OCI-LY1 (cell line): ENCODE measurements at regions not wholly inside any gene's neighbourhood (a gene's known extent, or its start where the extent isn't known, plus 50 kb on each side); places are given as distances from the start of the nearest gene placed in this dataset.

Experiments
- H2AFZ ChIP-seq: fragments of 200-600 bp; sonication (generic), shearing (Covaris generic); 2 replicates; pipeline ENCODE4 v1.6.0; 2014; ENCODE audit warnings: antibody characterized with exemption, mild to moderate bottlenecking, low read length
- H3F3A ChIP-seq: fragments of 200-600 bp; sonication (generic), shearing (Covaris generic); 2 replicates; pipeline ENCODE4 v1.6.0; 2014; ENCODE audit warnings: mild to moderate bottlenecking, antibody characterized with exemption, low read length, moderate library complexity; ENCODE audit not compliant: insufficient read depth
- H3K27ac ChIP-seq: fragments of 200-600 bp; sonication (generic); 2 replicates; pipeline ENCODE4 v1.5.1; 2014; ENCODE audit warnings: low read length, mixed run types, mild to moderate bottlenecking, low read depth; ENCODE audit not compliant: poor library complexity, severe bottlenecking
- H3K27me3 ChIP-seq: fragments of 200-600 bp; sonication (generic); 2 replicates; pipeline ENCODE4 v1.6.0; 2014; ENCODE audit warnings: antibody characterized with exemption, mild to moderate bottlenecking, low read length, moderate library complexity; ENCODE audit not compliant: insufficient read depth
- H3K36me3 ChIP-seq: fragments of 200-600 bp; sonication (generic); 2 replicates; pipeline ENCODE4 v1.6.1; 2014; ENCODE audit warnings: mild to moderate bottlenecking, antibody characterized with exemption, low read length, moderate library complexity, mixed read lengths; ENCODE audit not compliant: insufficient read depth
- H3K4me1 ChIP-seq: fragments of 200-600 bp; sonication (generic); 2 replicates; pipeline ENCODE4 v1.5.1; 2014; ENCODE audit warnings: mild to moderate bottlenecking, low read length, moderate library complexity; ENCODE audit not compliant: insufficient read depth, severe bottlenecking
- H3K4me2 ChIP-seq: fragments of 200-600 bp; sonication (generic), shearing (Covaris generic); 2 replicates; pipeline ENCODE4 v1.6.1; 2014; ENCODE audit warnings: low read length
- H3K4me3 ChIP-seq: fragments of 200-600 bp; sonication (generic); 2 replicates; pipeline ENCODE4 v1.5.1; 2014; ENCODE audit warnings: low read length, low read depth, mild to moderate bottlenecking, mixed read lengths; ENCODE audit not compliant: poor library complexity, severe bottlenecking
- H3K79me2 ChIP-seq: fragments of 200-600 bp; shearing (Covaris generic); 2 replicates; pipeline ENCODE4 v1.6.1; 2016; ENCODE audit warnings: mixed run types, low read length, mixed read lengths; ENCODE audit not compliant: insufficient read depth
- H3K9ac ChIP-seq: fragments of 200-600 bp; sonication (generic), shearing (Covaris generic); 2 replicates; pipeline ENCODE4 v1.6.1; 2014; ENCODE audit warnings: mild to moderate bottlenecking, low read length, mixed read lengths
- H3K9me2 ChIP-seq: fragments of 200-600 bp; sonication (generic), shearing (Covaris generic); 2 replicates; pipeline ENCODE4 v1.6.1; 2014; ENCODE audit warnings: low read depth, mild to moderate bottlenecking, low read length, mixed read lengths
- H3K9me3 ChIP-seq: fragments of 200-600 bp; shearing (Covaris generic); 2 replicates; pipeline ENCODE4 v1.6.1; 2014; ENCODE audit warnings: low read length, mixed read lengths
- H4K20me1 ChIP-seq: fragments of 200-600 bp; sonication (generic), shearing (Covaris generic); 2 replicates; pipeline ENCODE4 v1.6.0; 2016; ENCODE audit warnings: mild to moderate bottlenecking, low read length; ENCODE audit not compliant: insufficient read depth
- CTCF ChIP-seq: fragments of 200-600 bp; sonication (generic), shearing (Covaris generic); IDR thresholded peaks from 2 replicates; pipeline ENCODE4 v1.5.1; 2017; ENCODE audit warnings: mild to moderate bottlenecking, antibody characterized with exemption, low read length, moderate library complexity, mixed read lengths
- EZH2 ChIP-seq: fragments of 200-600 bp; sonication (generic), shearing (Covaris generic); IDR thresholded peaks from 2 replicates; pipeline ENCODE4 v1.8.0; 2017; ENCODE audit warnings: borderline replicate concordance, mixed run types, mild to moderate bottlenecking, antibody characterized with exemption, low read length, moderate library complexity, mixed read lengths

DNA sequence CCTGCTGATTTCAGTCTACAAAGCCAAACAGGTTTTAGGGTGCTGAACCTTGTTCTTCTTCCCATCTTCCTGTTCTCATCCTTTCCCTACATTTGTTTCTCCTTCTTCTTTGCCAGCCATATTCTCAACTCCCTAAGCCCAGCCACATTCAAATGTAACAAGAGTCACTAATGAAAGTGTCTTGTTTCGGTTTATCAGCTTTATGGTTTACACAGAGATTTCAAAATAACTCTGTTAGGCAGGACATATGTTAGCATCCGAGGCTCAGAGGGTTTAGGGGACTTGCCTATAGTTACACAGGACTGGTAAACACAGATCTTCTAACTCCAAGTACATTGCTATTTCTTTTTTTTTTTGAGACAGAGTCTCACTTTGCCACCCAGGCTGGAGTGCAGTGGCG lies 61.3 kb downstream of the NDUFS5 start:
- no peak overlapping the region for H3K4me3 ChIP-seq
- no peaks in the 10 kb centered on the region for H3K9me3 ChIP-seq
- H3K9me2 ChIP-seq: no peaks in the 10 kb centered on the region
- H3K36me3 ChIP-seq: no peaks in the 10 kb centered on the region
- H3K4me2 ChIP-seq: no peak overlapping the region
- no peaks in the 10 kb centered on the region for H3F3A ChIP-seq
- no peak for TF ChIP-seq EZH2
- no peak for TF ChIP-seq CTCF
- H2AFZ ChIP-seq: no peak overlapping the region
- H3K9ac ChIP-seq: no peak overlapping the region
- H3K27ac ChIP-seq: no peak overlapping the region
- no peaks in the 10 kb centered on the region for H4K20me1 ChIP-seq
- no peaks in the 10 kb centered on the region for H3K4me1 ChIP-seq
- H3K79me2 ChIP-seq: no peaks in the 10 kb centered on the region
- peaks cover 6% of the 10 kb centered on the region; the same call in 1 of the 2 replicates for H3K27me3 ChIP-seq

GRCh38 chr1:39088658-39089057 lies 62.5 kb downstream of the NDUFS5 start:
- Histone ChIP-seq H2AFZ (no peak overlapping the region), H3K4me1 (no peaks in the 10 kb centered on the region), H3K27ac (no peak overlapping the region), H3K9me3 (no peaks in the 10 kb centered on the region), H3K27me3 (no peaks in the 10 kb centered on the region), H3K4me3 (no peak overlapping the region), H3F3A (no peaks in the 10 kb centered on the region), H3K4me2 (no peak overlapping the region), H4K20me1 (no peaks in the 10 kb centered on the region), H3K79me2 (no peaks in the 10 kb centered on the region), H3K36me3 (no peaks in the 10 kb centered on the region), H3K9ac (no peak overlapping the region), H3K9me2 (no peaks in the 10 kb centered on the region)
- TF ChIP-seq EZH2 (no peak), CTCF (peak; percentile 30; the same call in 1 of the 2 replicates)

DNA sequence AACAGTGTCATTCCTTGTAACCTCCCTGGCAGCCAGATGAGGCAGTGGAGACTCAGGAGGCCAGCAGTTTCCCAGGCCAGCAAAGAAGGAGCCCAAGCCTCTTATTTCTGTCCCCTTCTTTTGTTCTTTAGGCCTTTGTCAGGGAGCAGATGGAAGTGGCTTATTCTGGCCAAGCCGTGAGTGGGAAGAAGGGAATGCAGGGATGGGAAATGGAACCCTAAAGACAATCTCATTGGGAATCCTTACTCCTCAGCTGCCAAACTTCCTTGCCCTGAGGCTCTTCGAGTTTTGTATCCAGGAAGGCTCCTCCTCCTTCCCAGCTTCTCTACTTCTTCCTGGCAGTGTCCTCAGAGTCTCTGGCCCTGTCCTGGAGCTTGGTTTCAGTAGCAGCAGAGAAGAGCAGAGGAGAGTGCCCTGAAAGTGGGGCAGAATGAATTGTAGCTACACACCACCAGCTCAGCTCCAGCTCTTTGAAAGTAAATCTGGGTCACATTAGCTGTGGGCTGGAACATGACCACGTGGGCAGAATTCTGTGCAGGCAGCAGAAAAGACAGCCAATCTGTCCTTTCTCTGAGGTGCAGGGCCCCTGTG lies 63.9 kb downstream of the NDUFS5 start:
- TF ChIP-seq CTCF: no peak
- TF ChIP-seq EZH2: no peak
- Histone ChIP-seq H3K36me3 (no peaks in the 10 kb centered on the region), H4K20me1 (no peaks in the 10 kb centered on the region), H3K4me1 (no peaks in the 10 kb centered on the region), H2AFZ (no peak overlapping the region), H3K79me2 (no peaks in the 10 kb centered on the region), H3K4me3 (no peak overlapping the region), H3K27ac (no peak overlapping the region), H3K4me2 (no peak overlapping the region), H3K9me3 (no peaks in the 10 kb centered on the region), H3F3A (no peaks in the 10 kb centered on the region), H3K9me2 (no peaks in the 10 kb centered on the region), H3K27me3 (no peaks in the 10 kb centered on the region), H3K9ac (no peak overlapping the region)
